ENCODE measurements at regions not wholly inside any gene's neighbourhood (a gene's known extent, or its start where the extent isn't known, plus 50 kb on each side); places are given as distances from the start of the nearest gene placed in this dataset.

DNA sequence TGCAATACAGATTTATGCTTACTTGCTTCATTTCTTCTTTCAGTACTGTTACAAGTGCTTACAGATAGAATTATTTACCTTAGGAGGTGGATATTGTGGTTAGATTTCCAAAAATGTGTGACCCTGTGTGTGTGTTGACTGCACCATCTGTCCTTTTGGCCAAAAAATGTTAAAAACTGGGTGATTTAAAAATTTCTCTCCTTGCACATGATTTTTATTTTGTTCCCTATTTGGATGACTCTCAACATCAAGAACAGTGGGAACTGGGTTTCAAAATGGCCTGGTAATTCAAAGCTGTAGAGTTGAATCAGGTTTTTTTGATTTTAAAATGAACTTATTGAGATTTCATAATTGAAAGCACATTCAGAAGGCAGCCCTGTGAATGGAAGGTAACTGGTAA, 1132.9 kb downstream of the RAPGEF2 start:
- TF ChIP-seq, protein P1, sequence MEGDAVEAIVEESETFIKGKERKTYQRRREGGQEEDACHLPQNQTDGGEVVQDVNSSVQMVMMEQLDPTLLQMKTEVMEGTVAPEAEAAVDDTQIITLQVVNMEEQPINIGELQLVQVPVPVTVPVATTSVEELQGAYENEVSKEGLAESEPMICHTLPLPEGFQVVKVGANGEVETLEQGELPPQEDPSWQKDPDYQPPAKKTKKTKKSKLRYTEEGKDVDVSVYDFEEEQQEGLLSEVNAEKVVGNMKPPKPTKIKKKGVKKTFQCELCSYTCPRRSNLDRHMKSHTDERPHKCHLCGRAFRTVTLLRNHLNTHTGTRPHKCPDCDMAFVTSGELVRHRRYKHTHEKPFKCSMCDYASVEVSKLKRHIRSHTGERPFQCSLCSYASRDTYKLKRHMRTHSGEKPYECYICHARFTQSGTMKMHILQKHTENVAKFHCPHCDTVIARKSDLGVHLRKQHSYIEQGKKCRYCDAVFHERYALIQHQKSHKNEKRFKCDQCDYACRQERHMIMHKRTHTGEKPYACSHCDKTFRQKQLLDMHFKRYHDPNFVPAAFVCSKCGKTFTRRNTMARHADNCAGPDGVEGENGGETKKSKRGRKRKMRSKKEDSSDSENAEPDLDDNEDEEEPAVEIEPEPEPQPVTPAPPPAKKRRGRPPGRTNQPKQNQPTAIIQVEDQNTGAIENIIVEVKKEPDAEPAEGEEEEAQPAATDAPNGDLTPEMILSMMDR (IDR thresholded peaks at IDR 0.05), result no peak
- TF ChIP-seq POLR2AphosphoS5 (IDR thresholded peaks at IDR 0.05; ENCODE audit: low read depth, low read length), result no peak

All from Panc1 (cell line).